ENCODE measurements at regions not wholly inside any gene's neighbourhood (a gene's known extent, or its start where the extent isn't known, plus 50 kb on each side); places are given as distances from the start of the nearest gene placed in this dataset.

- H4K20me1 ChIP-seq (ENCODE audit: insufficient read depth), result no peaks in the 10 kb centered on the region
- CTCF ChIA-PET, result interaction anchor here (0.6 to 1.2 kb wide), 2 partner anchors 61 to 202 kb away, joined by 3 to 4 read pairs; no protein-coding TSS in a partner anchor
- H3K4me3 ChIP-seq, result peak overlapping the region; percentile 98; the same call in 1 of the 2 replicates
- POLR2A ChIA-PET (ENCODE audit: unreplicated experiment), result interaction anchor here (0.6 to 0.7 kb wide), 2 partner anchors 69 to 432 kb away, joined by 3 read pairs; no protein-coding TSS in a partner anchor
- H3K9me3 ChIP-seq (ENCODE audit: insufficient read depth, low read depth), result no peaks in the 10 kb centered on the region
- BruUV-seq (replicated peaks), result no TSS peak
- H3K27me3 ChIP-seq (ENCODE audit: insufficient read depth, low read depth), result no peaks in the 10 kb centered on the region
- H3K4me2 ChIP-seq, result peak overlapping the region; percentile 86
- H3K36me3 ChIP-seq (ENCODE audit: low read depth), result no peaks in the 10 kb centered on the region
- no peak overlapping the region for H2AFZ ChIP-seq
- H3F3A ChIP-seq (ENCODE audit: insufficient read depth, low read depth), result peaks cover 29% of the 10 kb centered on the region
- DNase-seq, result peak in 1 of 2 experiments; percentile 65
- peaks cover 32% of the 10 kb centered on the region for H3K4me1 ChIP-seq (replicated peaks; ENCODE audit: insufficient read depth)
- intact Hi-C loops (cut with micrococcal nuclease; ENCODE audit: unreplicated experiment), result loop anchor here (5.0 to 10.0 kb wide), 5 partner anchors 43 to 451 kb away; no protein-coding TSS in a partner anchor
- TF ChIP-seq EZH2 (IDR thresholded peaks at IDR 0.05; ENCODE audit: low read depth), result no peak
- TF ChIP-seq, protein P1, sequence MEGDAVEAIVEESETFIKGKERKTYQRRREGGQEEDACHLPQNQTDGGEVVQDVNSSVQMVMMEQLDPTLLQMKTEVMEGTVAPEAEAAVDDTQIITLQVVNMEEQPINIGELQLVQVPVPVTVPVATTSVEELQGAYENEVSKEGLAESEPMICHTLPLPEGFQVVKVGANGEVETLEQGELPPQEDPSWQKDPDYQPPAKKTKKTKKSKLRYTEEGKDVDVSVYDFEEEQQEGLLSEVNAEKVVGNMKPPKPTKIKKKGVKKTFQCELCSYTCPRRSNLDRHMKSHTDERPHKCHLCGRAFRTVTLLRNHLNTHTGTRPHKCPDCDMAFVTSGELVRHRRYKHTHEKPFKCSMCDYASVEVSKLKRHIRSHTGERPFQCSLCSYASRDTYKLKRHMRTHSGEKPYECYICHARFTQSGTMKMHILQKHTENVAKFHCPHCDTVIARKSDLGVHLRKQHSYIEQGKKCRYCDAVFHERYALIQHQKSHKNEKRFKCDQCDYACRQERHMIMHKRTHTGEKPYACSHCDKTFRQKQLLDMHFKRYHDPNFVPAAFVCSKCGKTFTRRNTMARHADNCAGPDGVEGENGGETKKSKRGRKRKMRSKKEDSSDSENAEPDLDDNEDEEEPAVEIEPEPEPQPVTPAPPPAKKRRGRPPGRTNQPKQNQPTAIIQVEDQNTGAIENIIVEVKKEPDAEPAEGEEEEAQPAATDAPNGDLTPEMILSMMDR (conservative IDR thresholded peaks at IDR 0.05), result no peak
- 0 out of 2 replicates have a peak, but pooled peaks cover 10% of the 10 kb centered on the region for H3K79me2 ChIP-seq (ENCODE audit: low read depth)
- H3K27ac ChIP-seq, result no peak overlapping the region
- no peaks in the 10 kb centered on the region for H3K9me2 ChIP-seq (ENCODE audit: insufficient read depth)
Observed at GRCh38 chr6:28585335-28585734, 59.7 kb downstream of the GPX5 start.

- peak overlapping the region; percentile 96 for H2AFZ ChIP-seq
- H3F3A ChIP-seq (ENCODE audit: insufficient read depth, low read depth), result peaks cover 29% of the 10 kb centered on the region
- H3K4me2 ChIP-seq, result peak overlapping the region; percentile 86
- POLR2A ChIA-PET (ENCODE audit: unreplicated experiment), result no interaction called here
- no TSS peak for BruUV-seq (replicated peaks)
- H3K9me3 ChIP-seq (ENCODE audit: insufficient read depth, low read depth), result no peaks in the 10 kb centered on the region
- peak overlapping the region; percentile 98 for H3K4me3 ChIP-seq
- no peaks in the 10 kb centered on the region for H4K20me1 ChIP-seq (ENCODE audit: insufficient read depth)
- H3K36me3 ChIP-seq (ENCODE audit: low read depth), result no peaks in the 10 kb centered on the region
- H3K27ac ChIP-seq, result 0 out of 2 replicates have a peak overlapping the region, but pooled peaks have one; percentile 50
- H3K9me2 ChIP-seq (ENCODE audit: insufficient read depth), result no peaks in the 10 kb centered on the region
- CTCF ChIA-PET, result interaction anchor here (0.6 to 1.2 kb wide), 3 partner anchors 97 to 251 kb away, joined by 3 to 4 read pairs (median 3); no protein-coding TSS in a partner anchor
- no peak for TF ChIP-seq EZH2 (IDR thresholded peaks at IDR 0.05; ENCODE audit: low read depth)
- TF ChIP-seq, protein P1 (conservative IDR thresholded peaks at IDR 0.05), result no peak
- H3K27me3 ChIP-seq (ENCODE audit: insufficient read depth, low read depth), result no peaks in the 10 kb centered on the region
- peak in 1 of 2 experiments; percentile 14 for DNase-seq
- intact Hi-C loops (cut with micrococcal nuclease; ENCODE audit: unreplicated experiment), result loop anchor here (2.0 to 10.0 kb wide), 6 partner anchors 44 to 452 kb away; partner anchors contain the start of gene ZSCAN12
- peaks cover 32% of the 10 kb centered on the region for H3K4me1 ChIP-seq (replicated peaks; ENCODE audit: insufficient read depth)
- 0 out of 2 replicates have a peak, but pooled peaks cover 10% of the 10 kb centered on the region for H3K79me2 ChIP-seq (ENCODE audit: low read depth)
Observed at GRCh38 chr6:28586324-28586723, 60.6 kb downstream of the GPX5 start.

DNA sequence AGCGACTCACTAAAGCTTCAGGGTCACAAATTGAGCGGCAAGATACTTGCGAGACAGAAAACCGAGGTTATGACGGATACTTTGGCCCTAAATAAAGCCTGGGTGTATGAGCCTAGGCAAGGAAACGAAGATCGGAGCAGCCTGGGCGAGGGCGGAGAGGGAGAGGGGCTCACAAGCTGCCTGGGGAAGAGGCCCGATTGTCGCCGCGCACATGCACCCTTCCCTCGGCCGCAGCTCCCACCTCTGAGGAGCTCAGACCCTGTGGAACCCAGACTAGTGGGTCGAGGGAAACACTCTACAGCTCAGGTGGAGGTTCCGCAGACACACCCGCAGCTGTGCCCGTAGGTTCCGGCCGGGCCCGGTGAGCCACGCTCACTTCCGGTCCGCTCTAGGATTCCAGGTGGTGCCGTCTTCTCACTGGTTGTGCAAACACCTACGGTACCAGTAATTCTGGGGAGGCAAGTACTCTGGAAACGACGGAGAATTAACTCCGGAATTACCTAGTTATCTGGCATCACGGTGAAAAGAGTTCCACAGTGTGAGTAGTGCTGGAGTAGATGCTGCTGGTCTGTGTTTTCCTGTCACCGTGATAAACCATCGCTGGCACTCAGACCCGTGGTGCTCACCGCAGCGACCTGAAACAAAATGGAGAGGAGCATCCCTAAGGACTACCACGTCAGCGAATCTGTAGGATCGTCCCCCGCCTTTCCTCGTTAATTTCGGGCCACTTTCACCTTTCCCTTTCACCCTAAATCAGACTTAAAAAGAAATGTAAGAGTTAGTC lies 61.5 kb downstream of the GPX5 start:
- Histone ChIP-seq H3K4me3 (peak overlapping the region; percentile 98), H3K36me3 (ENCODE audit: low read depth) (no peaks in the 10 kb centered on the region), H3K27me3 (ENCODE audit: insufficient read depth, low read depth) (no peaks in the 10 kb centered on the region), H3K4me1 (replicated peaks; ENCODE audit: insufficient read depth) (peaks cover 32% of the 10 kb centered on the region), H3K9me3 (ENCODE audit: insufficient read depth, low read depth) (no peaks in the 10 kb centered on the region; the same call in 1 of the 2 replicates), H3K9me2 (ENCODE audit: insufficient read depth) (no peaks in the 10 kb centered on the region), H3K27ac (peak overlapping the region; percentile 50; the same call in 1 of the 2 replicates), H4K20me1 (ENCODE audit: insufficient read depth) (no peaks in the 10 kb centered on the region), H2AFZ (peak overlapping the region; percentile 96), H3K4me2 (peak overlapping the region; percentile 86), H3F3A (ENCODE audit: insufficient read depth, low read depth) (peaks cover 29% of the 10 kb centered on the region), H3K79me2 (ENCODE audit: low read depth) (0 out of 2 replicates have a peak, but pooled peaks cover 10% of the 10 kb centered on the region)
- ChIA-PET CTCF (interaction anchor here (0.6 to 1.2 kb wide), 2 partner anchors 98 to 250 kb away, joined by 3 read pairs; no protein-coding TSS in a partner anchor), POLR2A (ENCODE audit: unreplicated experiment) (interaction anchor here (0.6 kb wide), 1 partner anchor 22 kb away, joined by 3 read pairs; no protein-coding TSS in a partner anchor)
- intact Hi-C loops (cut with micrococcal nuclease; ENCODE audit: unreplicated experiment), result loop anchor here (2.0 to 10.0 kb wide), 6 partner anchors 45 to 452 kb away; partner anchors contain the start of gene ZSCAN12
- TF ChIP-seq EZH2 (IDR thresholded peaks at IDR 0.05; ENCODE audit: low read depth), result no peak
- TF ChIP-seq, protein P1 (conservative IDR thresholded peaks at IDR 0.05), result no peak
- DNase-seq, result peak; percentile 58 to 75
- BruUV-seq (replicated peaks), result no TSS peak

All from PC-9 (cell line).